Chondrocyte (in vitro differentiated cells): ENCODE measurements at regions not wholly inside any gene's neighbourhood (a gene's known extent, or its start where the extent isn't known, plus 50 kb on each side); places are given as distances from the start of the nearest gene placed in this dataset.
A peak's percentile ranks its signal among the peaks of the same experiment; 100 is the strongest.

Experiments
- DNase-seq: peaks from one replicate; pipeline ENCODE4 v3.0.0; 2021; ENCODE audit warnings: mixed read lengths, low spot score
- H3K27ac Mint-ChIP-seq: one replicate; pipeline ENCODE4 v1.8.0; 2021; ENCODE audit warnings: mild to moderate bottlenecking, moderate library complexity, mixed read lengths; ENCODE audit not compliant: unreplicated experiment
- H3K27me3 Mint-ChIP-seq: 2 replicates; pipeline ENCODE4 v1.8.0; 2021; ENCODE audit warnings: low read depth, mixed read lengths
- H3K36me3 Mint-ChIP-seq: 2 replicates; pipeline ENCODE4 v1.8.0; 2021; ENCODE audit warnings: low read depth, mixed read lengths
- H3K4me1 Mint-ChIP-seq: 2 replicates; pipeline ENCODE4 v1.8.0; 2021; ENCODE audit warnings: low read depth, mild to moderate bottlenecking, mixed read lengths
- H3K4me3 Mint-ChIP-seq: one replicate; pipeline ENCODE4 v1.8.0; 2021; ENCODE audit warnings: mild to moderate bottlenecking, moderate library complexity, mixed read lengths; ENCODE audit not compliant: unreplicated experiment
- H3K9me3 Mint-ChIP-seq: 2 replicates; pipeline ENCODE4 v1.8.0; 2021; ENCODE audit warnings: low read depth, mixed read lengths
- TF ChIP-seq, protein P1 (sequence below): fragments of 200-600 bp; sonication (generic); IDR thresholded peaks from 2 replicates; pipeline ENCODE4 v1.5.0; 2021; ENCODE audit warnings: antibody characterized with exemption, mild to moderate bottlenecking, moderate library complexity

- Mint-ChIP-seq H3K4me1 (peaks cover 27% of the 10 kb centered on the region), H3K27ac (peak overlapping the region; percentile 99), H3K27me3 (no peaks in the 10 kb centered on the region), H3K9me3 (no peaks in the 10 kb centered on the region), H3K4me3 (no peak overlapping the region), H3K36me3 (no peaks in the 10 kb centered on the region)
- no peak for DNase-seq
- TF ChIP-seq, protein P1, sequence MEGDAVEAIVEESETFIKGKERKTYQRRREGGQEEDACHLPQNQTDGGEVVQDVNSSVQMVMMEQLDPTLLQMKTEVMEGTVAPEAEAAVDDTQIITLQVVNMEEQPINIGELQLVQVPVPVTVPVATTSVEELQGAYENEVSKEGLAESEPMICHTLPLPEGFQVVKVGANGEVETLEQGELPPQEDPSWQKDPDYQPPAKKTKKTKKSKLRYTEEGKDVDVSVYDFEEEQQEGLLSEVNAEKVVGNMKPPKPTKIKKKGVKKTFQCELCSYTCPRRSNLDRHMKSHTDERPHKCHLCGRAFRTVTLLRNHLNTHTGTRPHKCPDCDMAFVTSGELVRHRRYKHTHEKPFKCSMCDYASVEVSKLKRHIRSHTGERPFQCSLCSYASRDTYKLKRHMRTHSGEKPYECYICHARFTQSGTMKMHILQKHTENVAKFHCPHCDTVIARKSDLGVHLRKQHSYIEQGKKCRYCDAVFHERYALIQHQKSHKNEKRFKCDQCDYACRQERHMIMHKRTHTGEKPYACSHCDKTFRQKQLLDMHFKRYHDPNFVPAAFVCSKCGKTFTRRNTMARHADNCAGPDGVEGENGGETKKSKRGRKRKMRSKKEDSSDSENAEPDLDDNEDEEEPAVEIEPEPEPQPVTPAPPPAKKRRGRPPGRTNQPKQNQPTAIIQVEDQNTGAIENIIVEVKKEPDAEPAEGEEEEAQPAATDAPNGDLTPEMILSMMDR = no peak
Observed at GRCh38 chr12:115353467-115353866, 669.5 kb upstream of the TBX3 start.

- no peak overlapping the region for H3K27ac Mint-ChIP-seq
- TF ChIP-seq, protein P1 = no peak
Observed at GRCh38 chr12:115351514-115352077, 667.6 kb upstream of the TBX3 start.

DNA sequence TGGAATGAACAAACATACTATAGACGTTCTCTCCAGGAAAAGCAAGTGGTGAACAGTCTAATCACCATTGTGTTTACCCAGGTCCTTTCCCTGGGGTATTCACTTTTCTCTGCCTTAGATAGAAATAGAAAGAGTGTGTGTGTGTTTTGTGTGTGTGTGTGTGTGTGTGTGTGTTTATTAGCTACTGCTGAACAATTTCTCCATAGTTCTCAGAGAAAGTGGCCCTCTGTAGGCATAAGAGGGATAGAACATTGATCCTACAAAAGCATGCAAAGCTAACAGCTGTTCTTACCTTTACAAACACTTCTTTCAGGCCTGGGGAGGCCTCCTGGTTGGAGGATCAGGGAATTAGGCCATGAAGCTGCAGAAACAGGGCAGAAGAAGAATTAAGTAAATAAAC, 665.7 kb upstream of the TBX3 start:
- Mint-ChIP-seq H3K27ac (no peak overlapping the region), H3K4me1 (peaks cover 17% of the 10 kb centered on the region)

More at GRCh38 chr12:115351514-115352077, 667.6 kb upstream of the TBX3 start:
- no peak for DNase-seq
- Mint-ChIP-seq H3K4me3 (no peak overlapping the region), H3K4me1 (peaks cover 23% of the 10 kb centered on the region), H3K36me3 (no peaks in the 10 kb centered on the region), H3K9me3 (no peaks in the 10 kb centered on the region), H3K27me3 (peaks cover 2% of the 10 kb centered on the region)

GRCh38 chr12:115348301-115348700, 664.3 kb upstream of the TBX3 start:
- Mint-ChIP-seq H3K4me3 (no peak overlapping the region), H3K27ac (no peak overlapping the region), H3K36me3 (no peaks in the 10 kb centered on the region), H3K4me1 (peaks cover 3% of the 10 kb centered on the region), H3K9me3 (peaks cover under 1% of the 10 kb centered on the region), H3K27me3 (peaks cover 2% of the 10 kb centered on the region)
- DNase-seq = no peak
- TF ChIP-seq, protein P1 = no peak

More for the DNA sequence above, 665.7 kb upstream of the TBX3 start:
- Mint-ChIP-seq H3K27me3 (peaks cover 2% of the 10 kb centered on the region), H3K4me3 (no peak overlapping the region), H3K36me3 (no peaks in the 10 kb centered on the region), H3K9me3 (no peaks in the 10 kb centered on the region)
- DNase-seq = no peak
- TF ChIP-seq, protein P1 = peak; percentile 17

DNA sequence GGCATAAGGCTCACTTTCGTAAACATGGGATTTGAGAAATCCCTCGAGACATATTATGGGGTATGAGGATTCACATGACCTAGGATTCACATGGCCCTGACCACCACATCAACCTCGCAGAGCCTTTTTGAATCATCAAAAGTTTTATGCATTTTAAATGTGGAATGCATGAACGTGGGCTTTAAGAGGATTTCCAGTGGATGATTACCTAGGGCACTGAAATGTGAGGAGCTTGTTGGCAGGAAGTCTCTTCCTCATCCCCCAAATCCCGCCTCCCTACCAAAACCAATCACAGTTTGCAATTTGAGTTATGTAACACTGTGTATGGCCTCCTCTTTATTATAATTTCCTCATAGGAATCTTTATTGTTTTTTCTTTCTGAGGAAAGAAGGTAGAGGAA, 659.6 kb upstream of the TBX3 start:
- no peak overlapping the region for H3K4me3 Mint-ChIP-seq
- peaks cover 11% of the 10 kb centered on the region for H3K9me3 Mint-ChIP-seq
- DNase-seq = no peak
- peaks cover 14% of the 10 kb centered on the region for H3K4me1 Mint-ChIP-seq
- peaks cover 2% of the 10 kb centered on the region for H3K27me3 Mint-ChIP-seq
- no peaks in the 10 kb centered on the region for H3K36me3 Mint-ChIP-seq
- TF ChIP-seq, protein P1 = no peak
- H3K27ac Mint-ChIP-seq = no peak overlapping the region
